GM21737 (cell line): ENCODE measurements at regions not wholly inside any gene's neighbourhood (a gene's known extent, or its start where the extent isn't known, plus 50 kb on each side); places are given as distances from the start of the nearest gene placed in this dataset.

Experiments used
- ATAC-seq: cut with Tn5 transposase; IDR thresholded peaks from one replicate; pipeline ENCODE4 v1.9.1; 2021; ENCODE audit warnings: mild to moderate bottlenecking, moderate library complexity; ENCODE audit not compliant: unreplicated experiment

DNA sequence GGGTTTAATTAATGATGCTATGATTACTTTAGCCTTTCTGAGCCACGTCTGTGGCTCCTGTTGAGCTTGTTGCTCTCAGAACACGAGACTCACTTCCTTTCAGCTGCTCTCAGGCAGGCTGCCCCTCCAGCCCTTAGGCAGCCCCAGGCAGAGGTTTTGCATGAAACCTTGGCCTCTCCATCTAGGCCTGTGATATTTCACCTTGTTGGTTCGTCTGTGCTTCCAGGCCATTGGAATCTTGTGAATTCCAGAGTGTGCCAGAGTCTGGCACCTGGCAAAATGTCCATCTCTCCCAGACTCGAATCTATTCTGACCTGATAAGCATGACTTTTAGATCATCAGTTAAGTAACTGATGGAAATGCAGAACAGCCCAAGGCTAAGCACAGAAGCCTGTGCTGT lies 254.1 kb downstream of the LOXHD1 start:
- no peak for ATAC-seq

DNA sequence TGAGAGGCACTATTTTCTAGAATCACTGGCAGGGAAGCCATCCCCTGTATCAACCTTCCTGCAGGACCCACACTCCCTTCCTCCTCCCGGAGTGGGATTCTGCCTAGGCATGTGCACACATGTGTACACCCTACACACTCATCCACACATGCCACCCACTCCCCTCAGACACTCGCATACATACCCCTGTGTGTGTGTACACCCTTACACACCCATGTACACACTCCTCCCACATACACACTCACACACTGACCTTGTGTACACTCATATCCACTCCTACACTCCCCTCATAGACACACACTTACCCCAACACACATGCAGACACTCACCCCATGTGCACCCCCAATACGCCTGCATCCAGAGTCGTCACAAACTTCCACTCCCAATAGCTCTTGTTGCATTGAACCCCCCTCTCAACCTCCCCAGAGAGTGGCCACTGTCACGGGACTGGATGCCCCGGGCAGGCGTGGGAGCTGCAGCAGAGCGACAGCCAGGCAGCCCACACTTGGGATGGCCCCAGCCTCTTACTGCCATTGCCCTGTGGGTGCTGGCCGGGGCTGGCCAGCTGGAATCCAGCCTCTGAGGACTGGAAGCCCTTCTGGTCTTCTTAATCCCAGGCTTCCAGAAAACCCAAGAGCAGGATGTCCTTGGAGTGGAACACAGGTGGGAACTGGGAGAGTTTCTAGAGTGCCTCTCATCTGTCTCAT lies 251.0 kb downstream of the LOXHD1 start:
- ATAC-seq: no peak

- no peak for ATAC-seq
These were observed 250.5 kb downstream of the LOXHD1 start for GRCh38 chr18:46406539-46406932.

- no peak for ATAC-seq
These were observed 249.4 kb downstream of the LOXHD1 start for GRCh38 chr18:46407486-46408166.

DNA sequence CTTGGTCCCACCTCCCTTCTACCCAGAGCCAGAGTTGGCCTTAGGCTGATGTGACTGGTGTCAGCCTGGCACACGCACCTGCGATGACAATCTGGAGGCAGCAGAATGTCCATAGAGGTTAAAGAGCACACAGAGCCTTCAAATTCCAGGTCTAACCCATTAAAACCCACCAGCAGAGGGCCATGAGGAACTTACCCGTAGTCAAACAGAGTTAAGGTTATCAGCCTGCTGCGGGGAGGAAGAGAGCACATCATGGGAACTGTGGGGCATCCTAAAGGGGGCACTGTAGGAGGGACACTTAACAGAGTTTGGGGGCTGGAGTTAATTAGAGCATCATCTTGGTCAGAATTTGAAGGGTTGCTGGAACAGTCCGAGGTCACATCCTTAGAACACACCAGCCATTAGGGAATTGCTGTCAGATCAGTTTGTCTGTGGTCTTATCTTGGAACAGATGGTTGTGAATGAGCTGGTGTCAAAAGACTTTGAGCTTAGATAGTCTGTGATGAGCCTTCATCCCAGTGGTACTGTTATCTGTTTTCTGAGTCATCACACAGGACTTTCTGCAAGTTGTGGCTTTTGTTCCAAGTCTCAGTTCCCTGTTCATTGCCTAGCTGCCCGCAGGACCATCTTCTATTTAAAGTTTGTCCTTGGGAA lies 248.6 kb downstream of the LOXHD1 start:
- no peak for ATAC-seq

- no peak for ATAC-seq
These were observed 245.7 kb downstream of the LOXHD1 start for GRCh38 chr18:46411191-46411828.

DNA sequence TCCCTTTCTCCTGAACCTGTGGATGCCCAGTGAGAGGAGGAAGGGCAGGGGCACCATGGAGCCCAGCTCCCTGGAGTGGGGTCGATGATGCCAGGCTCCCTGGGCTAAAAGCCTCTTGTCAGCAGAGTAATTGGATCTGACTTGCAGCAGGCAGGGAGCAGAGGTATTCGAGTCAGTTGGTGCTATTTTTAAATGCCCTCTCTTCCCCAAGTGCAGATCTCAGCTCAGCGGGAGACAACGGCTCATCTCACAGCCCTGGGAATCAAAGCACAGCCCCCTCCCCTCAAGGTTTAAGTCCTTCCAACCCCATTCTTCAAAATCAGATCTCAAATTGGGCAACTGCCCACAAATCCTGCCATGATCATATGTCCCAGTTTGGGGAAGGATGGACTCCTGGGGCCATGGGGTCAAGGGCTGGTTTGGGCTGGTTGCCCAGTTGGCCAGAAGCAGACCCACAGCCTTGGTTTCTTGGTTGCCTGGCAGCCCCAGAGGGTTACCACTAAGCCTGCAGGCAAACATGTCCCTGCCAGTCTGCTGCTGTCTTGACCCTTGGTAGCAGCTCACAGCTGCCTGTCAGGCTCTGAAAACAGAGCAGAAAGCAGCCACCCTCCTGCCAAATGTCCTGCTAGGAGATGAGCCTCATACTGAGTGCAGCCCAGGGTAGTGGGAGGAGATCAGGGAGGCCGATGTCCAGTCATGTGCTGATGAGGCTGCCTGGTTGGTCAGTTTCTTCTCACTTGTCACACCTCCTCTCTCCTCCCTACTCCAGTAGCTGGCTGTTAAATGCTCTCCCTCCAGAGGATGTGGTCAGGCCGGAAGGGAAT lies 244.9 kb downstream of the LOXHD1 start:
- ATAC-seq: no peak

- no peak for ATAC-seq
These were observed 244.1 kb downstream of the LOXHD1 start for GRCh38 chr18:46412916-46413315.

GRCh38 chr18:46413684-46414083 lies 243.3 kb downstream of the LOXHD1 start:
- ATAC-seq: no peak

DNA sequence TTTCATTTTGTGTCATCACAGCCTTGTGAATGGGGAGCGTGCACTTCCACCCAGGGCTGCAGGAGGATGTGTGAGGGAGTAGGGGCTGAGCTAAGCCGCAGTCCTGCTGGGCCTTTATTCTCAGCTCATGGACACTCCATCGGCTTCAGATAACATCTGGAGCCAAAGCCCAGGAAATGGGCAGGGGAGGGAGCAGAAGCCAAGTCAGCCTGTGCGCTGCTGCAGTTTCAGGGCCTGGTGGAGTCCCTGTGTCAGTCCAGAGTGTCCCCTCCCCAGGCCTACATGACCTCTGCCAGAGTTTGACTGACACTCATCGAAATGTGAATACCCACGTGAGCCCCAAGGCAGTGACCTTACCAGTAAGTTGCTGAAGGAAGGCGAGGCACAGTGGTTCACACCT lies 242.2 kb downstream of the LOXHD1 start:
- no peak for ATAC-seq

GRCh38 chr18:46415532-46416252 lies 241.3 kb downstream of the LOXHD1 start:
- no peak for ATAC-seq

- ATAC-seq: no peak
These were observed 240.0 kb downstream of the LOXHD1 start for GRCh38 chr18:46416706-46417638.

DNA sequence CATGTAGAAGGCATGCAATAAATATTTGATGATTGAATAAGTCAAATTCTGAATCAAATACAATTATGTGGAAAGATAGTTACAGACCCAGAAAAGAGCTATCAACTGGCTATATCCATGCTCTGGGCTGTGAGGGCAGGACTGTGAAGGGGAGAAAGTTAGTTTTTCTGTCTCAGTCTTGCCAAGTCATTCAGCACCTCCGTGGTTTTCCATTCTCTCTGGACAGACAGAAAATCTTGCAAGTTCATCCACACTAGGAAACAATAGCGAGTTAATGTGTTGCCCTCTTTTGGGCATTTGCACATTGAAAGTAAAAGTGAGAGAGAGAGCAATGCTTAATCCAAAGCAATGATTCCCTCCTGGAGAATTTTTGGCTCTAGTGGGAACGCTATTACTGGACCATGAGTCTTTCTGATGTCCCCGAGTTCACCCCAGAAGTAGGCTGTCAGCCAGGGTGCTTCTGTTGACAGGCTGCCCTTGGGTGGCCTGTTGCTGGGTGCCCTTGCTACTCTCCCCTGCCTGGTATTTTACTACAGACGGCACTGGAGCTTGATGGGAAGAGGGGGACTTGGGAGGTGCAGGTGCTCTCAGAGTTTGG lies 238.3 kb downstream of the LOXHD1 start:
- no peak for ATAC-seq

GRCh38 chr18:46419391-46420141 lies 237.5 kb downstream of the LOXHD1 start:
- no peak for ATAC-seq

- ATAC-seq: no peak
These were observed 235.0 kb downstream of the LOXHD1 start for GRCh38 chr18:46421973-46422551.

DNA sequence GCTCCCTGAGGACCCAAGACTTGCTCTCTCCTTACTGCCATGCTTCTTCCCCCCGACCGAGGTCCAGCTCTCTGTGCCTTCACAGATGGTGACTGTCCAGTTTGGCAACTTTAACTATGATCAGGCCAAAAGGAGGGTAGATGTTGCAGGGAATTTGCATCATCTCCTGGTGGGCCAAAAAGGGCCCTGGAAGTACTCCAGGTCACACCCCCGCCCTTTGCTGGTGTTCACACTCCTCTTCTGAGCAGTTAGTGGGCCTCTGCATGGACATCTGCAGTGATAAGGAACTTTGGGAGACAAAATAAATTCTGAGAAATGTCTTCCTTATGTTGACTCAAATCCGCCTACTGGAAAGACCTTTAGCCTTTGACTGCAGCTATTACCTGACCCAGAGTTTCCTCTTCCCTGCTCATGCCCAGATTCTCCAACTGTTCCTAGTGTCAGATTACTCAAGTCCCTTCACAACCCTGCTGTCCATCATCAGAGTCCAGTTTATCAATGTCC lies 234.4 kb downstream of the LOXHD1 start:
- ATAC-seq: no peak

GRCh38 chr18:46423226-46423805 lies 233.7 kb downstream of the LOXHD1 start:
- no peak for ATAC-seq
